H1 (cell line): ENCODE measurements at regions not wholly inside any gene's neighbourhood (a gene's known extent, or its start where the extent isn't known, plus 50 kb on each side); places are given as distances from the start of the nearest gene placed in this dataset.

ENCODE experiments used
- CTCF ChIA-PET: fragments of 300-600 bp; sonication (Branson Sonifier 250); formaldehyde crosslinking; loops from one replicate; lab custom pipeline; 2021; ENCODE audit not compliant: partially characterized antibody; lab: Charles Lee
- POLR2A ChIA-PET: fragments of 300-600 bp; sonication (Branson Sonifier 250); formaldehyde crosslinking; loops from one replicate; lab custom pipeline; 2021; ENCODE audit warnings: inconsistent platforms; ENCODE audit not compliant: partially characterized antibody; lab: Charles Lee
- DNase-seq, 2 experiments: peaks; one replicate each; pipeline versions ENCODE4 v3.0.0 to v3.0.0-alpha.2; 2010 to 2022; ENCODE audit warnings: low spot score in 2 of 2, low read depth in 1 of 2, mixed read lengths in 1 of 2
- FAIRE-seq: peaks from 2 replicates; lab custom pipeline; 2011; peaks lifted over from hg19 to GRCh38; lab: Jason Lieb, UNC
- H2AFZ ChIP-seq: 2 replicates; pipeline ENCODE4 v1.8.1; 2012; ENCODE audit warnings: low read length, inconsistent platforms
- H2AK5ac ChIP-seq: 2 replicates; pipeline ENCODE4 v1.6.1; 2013; ENCODE audit warnings: low read depth, low read length
- H2BK120ac ChIP-seq: replicated peaks from 2 replicates; pipeline ENCODE3; 2013; ENCODE audit warnings: low read depth, low read length, inconsistent platforms
- H2BK12ac ChIP-seq: 2 replicates; pipeline ENCODE4 v1.6.1; 2013; ENCODE audit warnings: low read depth, low read length
- H2BK15ac ChIP-seq: 2 replicates; pipeline ENCODE4 v1.6.1; 2013; ENCODE audit warnings: low read length
- H2BK20ac ChIP-seq: 2 replicates; pipeline ENCODE4 v1.6.1; 2013; ENCODE audit warnings: low read length
- H2BK5ac ChIP-seq: 2 replicates; pipeline ENCODE4 v1.6.1; 2013; ENCODE audit warnings: low read depth, low read length
- H3K14ac ChIP-seq: 2 replicates; pipeline ENCODE4 v1.6.1; 2013; ENCODE audit warnings: inconsistent platforms; ENCODE audit not compliant: insufficient read length
- H3K18ac ChIP-seq: 2 replicates; pipeline ENCODE4 v1.6.1; 2013; ENCODE audit warnings: low read length; ENCODE audit errors: extremely low read depth
- H3K23ac ChIP-seq: 2 replicates; pipeline ENCODE4 v1.6.1; 2013; ENCODE audit warnings: inconsistent platforms; ENCODE audit not compliant: insufficient read length
- H3K23me2 ChIP-seq: 2 replicates; pipeline ENCODE4 v1.6.1; 2013; ENCODE audit warnings: low read depth, low read length
- H3K27ac ChIP-seq: 2 replicates; pipeline ENCODE4 v1.6.1; 2011; ENCODE audit warnings: low read depth, low read length, inconsistent platforms
- H3K27me3 ChIP-seq, 4 experiments: replicated peaks in 1 of 4; 1 replicate in 1 of 4; 2 replicates in 3 of 4; pipeline versions ENCODE4 v1.6.1 to v1.8.1; 2011 to 2013; ENCODE audit warnings: low read length in 3 of 4, mild to moderate bottlenecking in 3 of 4, inconsistent platforms in 2 of 4, mixed read lengths in 2 of 4, moderate library complexity in 1 of 4; ENCODE audit not compliant: control insufficient read depth in 3 of 4, insufficient read depth in 3 of 4; ENCODE audit errors: extremely low read depth in 1 of 4
- H3K36me3 ChIP-seq, 4 experiments: 2 replicates each; pipeline versions ENCODE4 v1.6.1 to v1.8.1; 2011 to 2013; ENCODE audit warnings: mild to moderate bottlenecking in 4 of 4, low read length in 3 of 4, moderate library complexity in 2 of 4, control low read depth in 1 of 4, inconsistent platforms in 1 of 4; ENCODE audit not compliant: insufficient read depth in 4 of 4, control insufficient read depth in 2 of 4
- H3K4ac ChIP-seq: replicated peaks from 2 replicates; pipeline ENCODE3; 2013; ENCODE audit warnings: low read length, low read depth, mixed read lengths, inconsistent platforms; ENCODE audit not compliant: insufficient read length
- H3K4me1 ChIP-seq, 4 experiments: replicated peaks in 1 of 4; 1 replicate in 1 of 4; 2 replicates in 3 of 4; pipeline versions ENCODE4 v1.6.1 to v1.8.1; 2011 to 2013; ENCODE audit warnings: low read length in 3 of 4, inconsistent platforms in 2 of 4, mixed read lengths in 1 of 4; ENCODE audit not compliant: insufficient read depth in 4 of 4, control insufficient read depth in 3 of 4
- H3K4me2 ChIP-seq, 2 experiments: 2 replicates each; pipeline versions ENCODE4 v1.6.1 to v1.8.1; 2011 to 2013; ENCODE audit warnings: low read depth in 2 of 2, low read length in 2 of 2, control low read depth in 1 of 2, inconsistent platforms in 1 of 2, mild to moderate bottlenecking in 1 of 2; ENCODE audit not compliant: insufficient read depth in 1 of 2
- H3K4me3 ChIP-seq, 4 experiments: fragments of 200-600, 300-600 bp in 1 of 4; sonication (generic), shearing (Covaris generic), sonication (Bioruptor Twin) in 1 of 4; 2 replicates each; pipeline versions ENCODE4 v1.5.1 to v1.8.1; 2011 to 2016; ENCODE audit warnings: low read length in 4 of 4, low read depth in 3 of 4, control low read depth in 2 of 4, inconsistent platforms in 2 of 4, mild to moderate bottlenecking in 2 of 4, mixed read lengths in 1 of 4, moderate library complexity in 1 of 4; ENCODE audit not compliant: insufficient read depth in 2 of 4; ENCODE audit errors: extremely low read depth in 1 of 4
- H3K56ac ChIP-seq: replicated peaks from 2 replicates; pipeline ENCODE3; 2013; ENCODE audit warnings: low read depth, mild to moderate bottlenecking, mixed read lengths, low read length, inconsistent platforms; ENCODE audit not compliant: insufficient read length
- H3K79me1 ChIP-seq: 2 replicates; pipeline ENCODE4 v1.6.1; 2013; ENCODE audit warnings: low read depth, low read length, control low read depth
- H3K79me2 ChIP-seq, 2 experiments: 2 replicates each; pipeline versions ENCODE4 v1.6.1 to v1.8.1; 2012 to 2013; ENCODE audit warnings: low read length in 2 of 2, mild to moderate bottlenecking in 2 of 2, inconsistent platforms in 1 of 2; ENCODE audit not compliant: insufficient read depth in 2 of 2, control insufficient read depth in 1 of 2
- H3K9ac ChIP-seq, 4 experiments: replicated peaks in 1 of 4; 1 replicate in 1 of 4; 2 replicates in 3 of 4; pipeline versions ENCODE4 v1.6.1 to v1.8.1; 2011 to 2013; ENCODE audit warnings: low read depth in 3 of 4, low read length in 3 of 4, control low read depth in 2 of 4, mild to moderate bottlenecking in 2 of 4, moderate library complexity in 2 of 4, inconsistent platforms in 1 of 4; ENCODE audit errors: extremely low read depth in 1 of 4
- H3K9me3 ChIP-seq, 2 experiments: 2 replicates each; pipeline versions ENCODE4 v1.6.1 to v1.8.1; 2012 to 2013; ENCODE audit warnings: mild to moderate bottlenecking in 2 of 2, moderate library complexity in 2 of 2, control low read depth in 1 of 2, inconsistent platforms in 1 of 2, low read depth in 1 of 2, low read length in 1 of 2, mixed read lengths in 1 of 2; ENCODE audit not compliant: insufficient read depth in 2 of 2
- H4K20me1 ChIP-seq, 2 experiments: replicated peaks in 1 of 2; 2 replicates each; pipeline versions ENCODE3 to v1.8.1; 2011 to 2013; ENCODE audit warnings: inconsistent platforms in 2 of 2, low read length in 2 of 2, mild to moderate bottlenecking in 1 of 2; ENCODE audit not compliant: insufficient read depth in 2 of 2, control insufficient read depth in 1 of 2
- H4K5ac ChIP-seq: 2 replicates; pipeline ENCODE4 v1.6.1; 2013; ENCODE audit warnings: low read length, low read depth, mixed read lengths, inconsistent platforms; ENCODE audit not compliant: insufficient read length
- H4K8ac ChIP-seq: 2 replicates; pipeline ENCODE4 v1.8.0; 2013; ENCODE audit warnings: mild to moderate bottlenecking, moderate library complexity, low read length, inconsistent platforms; ENCODE audit not compliant: insufficient read depth; ENCODE audit errors: extremely low read depth
- H4K91ac ChIP-seq: replicated peaks from 2 replicates; pipeline ENCODE3; 2013; ENCODE audit warnings: low read length, mixed read lengths, inconsistent platforms; ENCODE audit not compliant: insufficient read length
- CREB1 ChIP-seq: IDR thresholded peaks from 2 replicates; pipeline ENCODE4 v1.6.1; 2012; ENCODE audit warnings: inconsistent platforms
- CTBP2 ChIP-seq: IDR thresholded peaks from 2 replicates; pipeline ENCODE4 v1.7.0; 2011; ENCODE audit warnings: borderline replicate concordance, mild to moderate bottlenecking, moderate library complexity, mixed read lengths, low read length; ENCODE audit not compliant: insufficient read depth, insufficient read length
- MAFK ChIP-seq: IDR thresholded peaks from 2 replicates; pipeline ENCODE4 v1.6.1; 2012; ENCODE audit warnings: low read depth, mild to moderate bottlenecking, improper control_type of control experiment, low read length
- RBBP5 ChIP-seq: IDR thresholded peaks from 2 replicates; pipeline ENCODE4 v1.7.1; 2012; ENCODE audit warnings: low read depth, mild to moderate bottlenecking, inconsistent platforms, low read length, moderate library complexity, borderline replicate concordance
- RFX5 ChIP-seq: IDR thresholded peaks from 2 replicates; pipeline ENCODE4 v1.6.1; 2011; ENCODE audit warnings: low read depth, low read length, improper control_type of control experiment, borderline replicate concordance
- SRF ChIP-seq: IDR thresholded peaks from 2 replicates; pipeline ENCODE4 v1.6.1; 2011; ENCODE audit warnings: mild to moderate bottlenecking, low read depth, low read length, moderate library complexity
- WGBS, 2 experiments: shearing (Covaris generic) in 1 of 2; methylation state at CpG; one replicate each; pipeline versions ENCODE4 v1.1.6 to v1.1.7; 2013 to 2015; ENCODE audit warnings: low lambda C conversion rate in 2 of 2, mixed read lengths in 2 of 2, inconsistent platforms in 1 of 2, low coverage in 1 of 2, missing lambda C conversion rate in 1 of 2; ENCODE audit not compliant: insufficient replicate concordance in 2 of 2, insufficient coverage in 1 of 2, insufficient read length in 1 of 2; ENCODE audit errors: extremely low coverage in 1 of 2, missing lambda C conversion rate in 1 of 2; 5-methylcytosine and 5-hydroxymethylcytosine counted together
- TF ChIP-seq, protein P1 (sequence below), 3 experiments: IDR thresholded peaks; 1 replicate in 2 of 3; 2 replicates in 1 of 3; pipeline versions ENCODE4 v1.5.1 to v1.6.1; 2011; ENCODE audit warnings: low read length in 3 of 3, mild to moderate bottlenecking in 3 of 3, inconsistent platforms in 2 of 3, low read depth in 1 of 3, moderate library complexity in 1 of 3; ENCODE audit not compliant: insufficient read depth in 1 of 3; ENCODE audit errors: control extremely low read depth in 1 of 3

DNA sequence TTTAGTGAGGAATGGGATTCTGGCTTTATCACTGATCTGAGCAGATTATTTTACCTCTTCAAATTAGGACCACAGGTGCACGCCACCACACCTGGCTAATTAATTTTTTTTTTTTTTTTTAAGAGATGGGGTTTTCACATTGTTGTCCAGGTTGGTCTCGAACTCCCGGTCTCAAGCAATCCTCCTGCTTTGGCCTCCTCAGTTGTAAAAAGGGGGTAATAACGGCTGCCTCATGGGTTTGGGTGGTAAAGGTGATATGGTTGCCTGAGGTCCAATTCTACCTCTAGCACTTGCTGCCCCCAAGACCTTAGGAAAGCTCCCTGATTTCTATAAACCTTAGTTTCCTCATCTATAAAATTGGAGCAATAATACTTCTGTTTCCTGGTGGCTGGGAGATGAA lies 130.7 kb upstream of the HS3ST2 start:
- H3K27me3 ChIP-seq = no peaks in the 10 kb centered on the region
- no peak overlapping the region for H3K14ac ChIP-seq
- H2AFZ ChIP-seq = no peak overlapping the region
- no peak overlapping the region for H2BK5ac ChIP-seq
- no peak overlapping the region for H4K5ac ChIP-seq
- peaks cover 0 to 14% (median 0%) of the 10 kb centered on the region in 4 experiments; a peak in 3 of 7 replicates for H3K4me1 ChIP-seq
- FAIRE-seq (no peak), DNase-seq (no peak)
- WGBS, 2 experiments = 87% methylated on average over 4 of the region's 4 CpGs; no CpG with 5 or more reads in 1 of the 2 experiments
- H4K8ac ChIP-seq = no peak overlapping the region
- H2BK120ac ChIP-seq = no peak overlapping the region
- POLR2A ChIA-PET = no interaction called here
- H3K18ac ChIP-seq = no peak overlapping the region
- H3K79me1 ChIP-seq = no peaks in the 10 kb centered on the region
- no peak overlapping the region for H3K9ac ChIP-seq
- no peak overlapping the region for H3K23ac ChIP-seq
- TF ChIP-seq CTBP2 = no peak
- TF ChIP-seq CREB1 = no peak
- TF ChIP-seq SRF = no peak
- no peak for TF ChIP-seq RFX5
- TF ChIP-seq, protein P1, sequence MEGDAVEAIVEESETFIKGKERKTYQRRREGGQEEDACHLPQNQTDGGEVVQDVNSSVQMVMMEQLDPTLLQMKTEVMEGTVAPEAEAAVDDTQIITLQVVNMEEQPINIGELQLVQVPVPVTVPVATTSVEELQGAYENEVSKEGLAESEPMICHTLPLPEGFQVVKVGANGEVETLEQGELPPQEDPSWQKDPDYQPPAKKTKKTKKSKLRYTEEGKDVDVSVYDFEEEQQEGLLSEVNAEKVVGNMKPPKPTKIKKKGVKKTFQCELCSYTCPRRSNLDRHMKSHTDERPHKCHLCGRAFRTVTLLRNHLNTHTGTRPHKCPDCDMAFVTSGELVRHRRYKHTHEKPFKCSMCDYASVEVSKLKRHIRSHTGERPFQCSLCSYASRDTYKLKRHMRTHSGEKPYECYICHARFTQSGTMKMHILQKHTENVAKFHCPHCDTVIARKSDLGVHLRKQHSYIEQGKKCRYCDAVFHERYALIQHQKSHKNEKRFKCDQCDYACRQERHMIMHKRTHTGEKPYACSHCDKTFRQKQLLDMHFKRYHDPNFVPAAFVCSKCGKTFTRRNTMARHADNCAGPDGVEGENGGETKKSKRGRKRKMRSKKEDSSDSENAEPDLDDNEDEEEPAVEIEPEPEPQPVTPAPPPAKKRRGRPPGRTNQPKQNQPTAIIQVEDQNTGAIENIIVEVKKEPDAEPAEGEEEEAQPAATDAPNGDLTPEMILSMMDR (IDR thresholded peaks at IDR 0.05; ENCODE audit: control extremely low read depth in 1 of 3, insufficient read depth in 1 of 3, low read depth in 1 of 3, low read length in 3 of 3) = no peak
- TF ChIP-seq RBBP5 = no peak
- no peak for TF ChIP-seq MAFK
- no peak overlapping the region for H3K56ac ChIP-seq
- no peak overlapping the region for H3K4ac ChIP-seq
- H3K4me2 ChIP-seq = no peak overlapping the region
- no peaks in the 10 kb centered on the region for H3K79me2 ChIP-seq
- H2BK20ac ChIP-seq = no peak overlapping the region
- H3K23me2 ChIP-seq = no peaks in the 10 kb centered on the region
- H2BK12ac ChIP-seq = no peak overlapping the region
- H4K91ac ChIP-seq = no peak overlapping the region
- no peak overlapping the region for H2AK5ac ChIP-seq
- peaks cover 6 to 10% of the 10 kb centered on the region in 2 experiments; a peak in 3 of 4 replicates for H3K9me3 ChIP-seq
- no peaks in the 10 kb centered on the region for H3K36me3 ChIP-seq
- no peaks in the 10 kb centered on the region for H4K20me1 ChIP-seq
- H3K4me3 ChIP-seq = no peak overlapping the region
- H3K27ac ChIP-seq = no peak overlapping the region
- CTCF ChIA-PET = interaction anchor here (0.6 to 2.7 kb wide), 6 partner anchors 20 to 1974 kb away, joined by 3 to 8 read pairs (median 3); no protein-coding TSS in a partner anchor
- no peak overlapping the region for H2BK15ac ChIP-seq
